HuH-7 (cell line): ENCODE measurements at regions not wholly inside any gene's neighbourhood (a gene's known extent, or its start where the extent isn't known, plus 50 kb on each side); places are given as distances from the start of the nearest gene placed in this dataset.
"Not testable (repeated sequence)": the region's sequence is repeated elsewhere in the genome, so short reads cannot be mapped to it uniquely, and the experiment has no call there.

Source experiments
- DNase-seq: peaks from one replicate; pipeline ENCODE4 v3.0.0; 2011; ENCODE audit warnings: low spot score

DNA sequence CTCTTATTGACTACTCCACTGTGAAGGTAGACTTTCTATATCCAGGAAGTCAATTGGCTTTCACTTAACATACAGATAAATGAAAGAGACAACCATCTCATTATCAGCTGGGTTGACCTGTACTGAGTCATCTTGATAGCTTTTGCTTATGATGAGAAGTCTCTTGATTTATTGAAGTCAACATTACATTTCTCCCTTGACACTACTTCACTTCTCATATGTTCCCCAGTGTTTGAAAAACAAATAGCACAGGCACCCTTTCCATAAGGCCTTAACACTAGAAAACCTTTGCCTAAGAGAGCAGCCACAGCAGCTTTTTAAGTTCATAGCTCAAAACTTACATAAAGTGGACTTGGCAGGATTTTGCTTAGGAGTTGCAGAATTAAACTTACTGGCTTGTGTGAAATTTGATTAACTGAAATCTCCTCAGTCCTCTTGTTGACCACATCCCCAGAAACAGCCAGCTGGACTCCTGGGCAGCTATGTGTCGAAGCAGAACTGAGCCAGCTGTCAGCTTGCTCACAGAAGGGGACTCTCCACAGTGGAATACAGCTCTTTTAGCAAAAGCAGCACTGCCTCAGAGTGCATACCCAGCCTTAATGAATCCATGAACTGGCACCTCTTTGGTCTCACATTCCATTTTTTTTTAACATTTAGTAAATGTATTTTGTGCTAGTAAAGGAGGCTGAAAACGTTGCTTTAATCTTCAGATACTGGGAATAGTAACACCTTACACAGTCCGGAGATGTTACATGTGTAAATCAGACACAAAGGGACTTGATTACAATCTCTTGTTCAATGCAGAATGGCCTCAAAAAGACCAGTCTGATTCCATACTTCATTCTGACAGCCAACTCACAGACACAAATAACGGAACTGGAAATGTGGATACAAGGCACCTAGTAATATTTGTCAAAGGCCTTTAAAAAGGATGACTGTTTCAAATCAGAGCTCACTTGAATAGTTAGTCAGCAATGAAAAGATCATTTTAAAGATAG lies 1532.7 kb downstream of the HACE1 start:
- DNase-seq: no peak

DNA sequence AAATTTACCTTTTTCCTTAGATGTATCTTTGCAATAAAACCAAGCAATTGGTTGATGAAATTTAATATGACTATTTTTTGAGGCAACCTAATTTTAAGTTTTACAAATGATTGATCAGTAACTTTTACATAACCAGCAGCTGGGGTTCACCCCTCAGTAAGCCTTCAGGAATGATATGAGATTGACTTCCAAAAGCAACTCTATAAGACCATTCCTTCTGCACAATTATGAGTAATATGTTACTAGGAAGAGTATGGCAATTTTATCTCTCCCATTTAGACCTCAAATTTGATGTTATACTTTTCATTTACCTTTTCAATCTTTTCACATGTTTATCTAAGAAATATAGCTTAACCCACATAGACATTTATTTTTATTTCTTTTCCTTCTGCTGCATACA lies 1546.3 kb downstream of the HACE1 start:
- DNase-seq: no peak

DNA sequence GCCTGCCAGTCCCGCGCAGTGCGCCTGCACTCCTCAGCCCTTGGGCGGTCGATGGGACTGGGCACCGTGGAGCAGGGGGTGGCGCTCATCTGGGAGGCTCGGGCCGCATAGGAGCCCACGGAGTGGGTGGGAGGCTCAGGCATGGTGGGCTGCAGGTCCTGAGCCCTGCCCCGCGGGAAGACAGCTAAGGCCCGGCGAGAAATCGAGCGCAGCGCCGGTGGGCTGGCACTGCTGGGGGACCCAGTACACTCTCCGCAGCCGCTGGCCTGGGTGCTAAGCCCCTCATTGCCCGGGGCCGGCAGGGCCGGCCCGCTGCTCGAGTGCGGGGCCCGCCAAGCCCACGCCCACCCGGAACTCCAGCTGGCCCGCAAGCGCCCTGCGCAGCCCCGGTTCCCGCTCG lies 1565.3 kb downstream of the HACE1 start:
- DNase-seq: not testable (repeated sequence)

DNA sequence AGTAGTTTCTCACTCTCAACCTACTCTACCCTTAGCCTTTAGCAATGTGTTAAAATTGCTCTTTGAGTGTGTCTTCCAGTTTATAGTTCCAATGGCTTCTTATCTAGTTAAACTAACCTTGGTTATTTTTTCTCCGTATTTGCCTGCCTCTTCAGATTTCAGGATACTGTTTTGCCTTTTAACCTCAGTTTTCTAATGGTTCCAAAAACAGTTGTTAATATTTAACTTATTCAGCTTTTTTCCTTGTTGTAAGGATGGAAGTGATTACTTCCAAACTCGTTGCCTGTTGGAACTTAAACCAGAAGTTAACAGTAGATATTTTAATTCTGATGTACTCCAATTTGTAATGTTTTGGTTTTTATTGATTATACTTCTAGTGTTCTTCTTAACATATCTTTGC lies 1574.9 kb downstream of the HACE1 start:
- DNase-seq: no peak

DNA sequence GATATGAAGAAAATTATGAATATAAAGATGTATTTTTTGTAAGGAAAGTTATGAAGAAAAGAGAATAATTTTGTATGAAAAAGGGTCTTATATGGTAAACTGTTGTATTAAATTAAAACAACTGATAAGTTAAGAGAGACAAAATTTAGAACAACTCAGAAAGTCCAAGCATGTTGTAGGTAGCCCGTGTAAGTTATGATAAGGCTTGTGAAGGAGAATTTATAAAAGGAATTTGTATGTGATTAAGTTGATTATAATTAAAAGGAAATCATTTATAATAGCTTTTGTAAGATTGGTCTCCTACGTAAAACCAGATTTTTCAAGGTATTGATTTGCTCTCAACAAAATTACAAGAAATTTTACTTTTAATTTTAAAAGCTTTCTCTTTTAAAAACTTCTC lies 1579.3 kb downstream of the HACE1 start:
- no peak for DNase-seq

DNA sequence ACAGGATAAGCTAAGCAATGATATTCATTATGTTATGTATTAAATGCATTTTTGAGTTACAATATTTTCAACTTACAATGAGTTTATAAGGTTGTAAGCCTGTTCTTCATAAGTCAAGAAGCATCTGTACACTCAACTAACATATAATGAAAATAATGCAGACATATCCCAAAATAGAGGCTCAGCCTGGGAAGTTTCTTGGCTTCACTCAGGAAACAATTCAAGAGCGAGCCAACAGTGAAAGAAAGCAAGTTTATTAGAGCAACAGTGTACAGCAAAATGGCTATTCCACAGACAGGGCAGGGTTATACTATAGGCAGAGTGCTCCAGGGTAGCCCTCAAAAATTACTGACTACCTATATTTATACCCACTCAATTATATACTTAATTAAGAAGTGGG lies 1581.8 kb downstream of the HACE1 start:
- DNase-seq: no peak

DNA sequence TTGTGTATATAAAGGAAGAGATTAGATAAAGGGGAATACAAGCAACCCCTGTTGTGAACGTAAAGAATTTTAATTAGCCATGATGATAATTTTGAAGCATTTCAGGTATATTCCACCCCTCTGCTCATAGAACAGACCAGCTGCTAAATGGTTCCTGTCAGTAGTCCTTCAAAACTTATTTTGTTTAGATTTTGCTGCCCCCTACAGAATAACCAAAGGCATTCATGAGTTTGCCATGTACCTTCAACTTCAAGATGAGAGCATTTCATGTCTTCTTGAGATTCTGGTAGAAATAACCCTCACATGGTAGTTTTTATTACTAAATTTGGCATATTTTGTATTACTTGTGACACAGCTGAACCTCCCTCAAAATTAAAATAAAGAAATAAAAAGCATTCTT lies 1586.7 kb downstream of the HACE1 start:
- DNase-seq: peak; percentile 15

DNA sequence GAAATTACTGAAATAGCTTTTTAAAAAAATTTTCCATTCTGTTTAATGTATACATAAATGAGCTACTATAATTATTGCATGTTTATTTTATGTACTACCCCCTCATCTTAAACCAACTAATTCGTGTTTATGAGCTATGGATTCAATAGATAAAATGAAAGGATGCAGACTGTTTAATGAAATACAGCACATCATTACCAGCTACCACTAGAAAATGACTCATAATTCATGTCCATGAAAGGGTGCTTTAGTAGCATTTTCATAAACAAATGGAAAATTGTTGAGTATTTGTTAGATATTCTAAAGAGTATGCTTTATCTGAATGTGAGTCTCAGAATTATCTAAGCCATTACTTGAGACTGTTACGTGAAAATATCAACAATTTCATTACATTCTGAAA lies 1590.1 kb downstream of the HACE1 start:
- DNase-seq: no peak

DNA sequence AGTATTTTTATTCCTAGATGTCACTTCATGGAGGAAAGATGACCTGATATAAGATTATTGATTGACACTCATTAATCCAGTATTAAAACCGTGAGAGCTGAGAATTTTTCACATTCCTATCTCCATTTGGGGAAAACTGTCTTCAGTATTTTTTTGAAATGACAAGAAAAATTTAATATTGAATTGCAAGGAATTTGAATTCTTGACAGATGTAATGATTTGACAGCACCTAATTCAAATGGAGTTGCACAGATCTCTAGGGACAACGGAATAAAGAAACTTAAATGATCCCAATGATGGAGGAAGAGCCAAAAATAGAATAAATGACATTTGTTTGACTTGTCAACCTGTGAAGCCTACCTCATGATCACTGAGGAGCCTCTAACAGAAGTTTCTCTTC lies 1591.4 kb downstream of the HACE1 start:
- no peak for DNase-seq

DNA sequence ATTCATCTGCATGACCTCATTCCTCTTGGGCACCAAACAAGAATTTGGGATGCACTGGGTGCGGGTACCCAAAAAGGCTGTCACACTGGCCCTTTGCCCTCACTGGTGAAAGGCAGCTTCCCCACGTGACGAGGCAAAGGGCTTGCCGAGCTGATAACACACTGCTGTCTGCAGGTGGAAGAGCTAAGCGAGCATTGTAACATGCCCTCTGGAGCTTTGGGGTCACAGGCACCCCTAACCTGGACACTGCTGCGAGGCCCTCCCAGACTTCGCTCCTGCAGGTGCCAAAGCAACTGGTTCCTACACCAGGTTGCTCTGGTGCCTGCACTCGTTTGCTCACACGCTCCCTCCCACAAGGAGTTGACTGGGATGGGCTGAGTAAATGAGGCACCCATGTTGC lies 1595.7 kb downstream of the HACE1 start:
- no peak for DNase-seq

DNA sequence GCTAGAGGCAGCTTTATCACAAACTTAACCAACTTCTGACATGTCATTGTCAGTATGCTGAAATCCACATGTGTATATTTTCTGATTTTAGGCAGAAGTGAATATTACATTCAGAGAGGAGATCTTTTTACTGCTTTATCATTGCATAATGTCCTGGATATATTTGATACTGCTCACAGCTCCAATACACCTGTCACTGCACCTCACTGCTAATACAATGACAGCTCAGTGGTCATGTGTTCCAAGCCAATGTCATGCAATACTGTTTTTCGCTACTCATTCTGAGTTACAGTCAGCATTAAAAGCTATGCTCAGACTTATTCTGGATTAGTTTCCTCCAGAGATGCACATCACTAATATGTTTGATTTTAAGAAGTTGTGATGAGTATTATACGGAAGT lies 1604.6 kb downstream of the HACE1 start:
- DNase-seq: no peak

DNA sequence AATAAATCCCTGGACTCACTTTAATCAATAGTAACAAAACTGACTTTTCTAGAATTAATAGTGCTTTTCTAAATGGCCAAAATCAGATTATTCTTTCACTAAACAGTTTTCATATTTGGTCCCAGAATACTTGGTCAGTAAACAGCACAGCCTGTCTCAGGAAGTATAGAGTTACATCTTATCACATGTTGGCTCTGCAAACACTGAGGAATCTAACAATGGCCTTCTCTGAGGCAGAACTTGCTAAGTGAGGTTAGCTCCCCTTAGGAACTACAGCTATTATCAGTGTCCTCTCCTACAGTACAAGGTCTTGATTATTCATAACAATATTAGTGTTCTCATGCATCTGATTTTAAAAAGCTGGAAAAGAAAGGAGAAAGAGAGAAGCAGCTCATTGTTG lies 1622.8 kb downstream of the HACE1 start:
- peak; percentile 5 for DNase-seq

DNA sequence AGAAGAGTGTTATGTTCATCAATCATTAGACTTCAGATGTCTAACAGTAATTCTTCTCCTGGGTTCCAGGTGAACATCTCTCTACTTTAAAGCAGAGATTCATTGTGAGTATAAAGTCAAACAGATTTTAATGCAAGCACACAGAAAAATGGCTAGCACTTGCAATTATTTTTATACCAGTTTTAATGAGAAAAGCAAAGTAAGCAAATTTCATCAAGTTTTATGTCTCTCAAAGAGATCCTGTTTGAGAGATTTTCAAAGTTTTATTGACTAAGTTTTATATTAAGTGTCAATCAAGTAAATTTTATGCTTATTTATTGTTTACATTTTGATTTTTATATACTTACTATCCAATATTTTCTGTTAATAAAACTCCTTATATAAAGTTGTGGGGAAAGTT lies 1628.5 kb downstream of the HACE1 start:
- DNase-seq: no peak

DNA sequence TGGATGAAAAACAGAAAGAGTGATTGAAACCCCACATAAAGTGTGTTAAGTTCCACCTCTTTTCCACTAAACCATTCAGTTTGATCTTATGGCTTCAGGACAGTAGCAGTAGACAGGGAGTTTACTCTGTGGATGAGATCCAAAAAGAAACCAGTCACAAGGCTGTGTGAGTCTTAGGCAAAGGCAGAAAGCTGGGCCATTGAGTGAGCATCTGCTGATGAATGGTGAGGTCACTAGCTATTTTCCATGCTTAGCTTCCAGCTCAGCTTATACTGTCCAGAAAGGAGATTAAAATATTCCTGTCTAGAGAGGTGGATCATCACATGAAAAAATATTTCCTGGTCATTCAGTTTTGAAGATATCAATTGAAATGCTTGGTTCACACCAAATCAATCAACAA lies 1643.9 kb downstream of the HACE1 start:
- DNase-seq: no peak

DNA sequence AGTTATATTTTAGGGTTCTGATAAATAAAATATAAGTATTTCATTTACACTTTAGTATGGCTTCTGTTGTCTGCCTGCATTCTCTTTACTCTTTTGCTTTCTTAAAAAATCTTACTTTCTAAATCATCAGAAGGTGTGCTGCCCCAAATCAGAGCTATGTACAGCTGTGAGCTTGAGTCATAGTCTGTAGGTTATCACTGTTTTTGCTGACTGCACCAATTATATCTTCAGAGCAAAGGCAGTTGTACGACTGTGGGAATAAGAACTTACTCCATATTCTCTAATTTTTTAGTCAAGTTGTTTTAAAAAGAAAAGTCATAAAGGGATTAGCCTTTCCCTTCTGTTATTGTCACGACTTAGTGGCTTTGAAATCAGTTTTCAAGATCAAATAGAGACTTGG lies 1649.0 kb downstream of the HACE1 start:
- DNase-seq: no peak

DNA sequence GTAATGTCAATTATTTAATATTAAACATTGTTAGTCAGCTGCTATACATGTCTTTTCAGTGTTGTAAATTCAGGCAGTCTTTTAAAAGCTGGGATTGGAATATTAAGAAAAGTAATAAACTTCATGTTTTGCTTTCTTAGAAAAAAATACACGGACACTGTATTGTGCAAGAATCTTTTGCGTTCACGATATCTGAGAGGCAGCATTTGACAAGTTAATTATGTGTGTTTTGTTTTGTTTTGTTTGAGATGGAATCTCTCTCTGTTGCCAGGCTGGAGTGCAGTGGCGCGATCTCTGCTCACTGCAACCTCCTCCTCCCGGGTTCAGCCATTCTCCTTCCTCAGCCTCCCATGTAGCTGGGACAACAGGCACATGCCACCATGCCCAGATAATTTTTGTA lies 1661.3 kb downstream of the HACE1 start:
- no peak for DNase-seq

DNA sequence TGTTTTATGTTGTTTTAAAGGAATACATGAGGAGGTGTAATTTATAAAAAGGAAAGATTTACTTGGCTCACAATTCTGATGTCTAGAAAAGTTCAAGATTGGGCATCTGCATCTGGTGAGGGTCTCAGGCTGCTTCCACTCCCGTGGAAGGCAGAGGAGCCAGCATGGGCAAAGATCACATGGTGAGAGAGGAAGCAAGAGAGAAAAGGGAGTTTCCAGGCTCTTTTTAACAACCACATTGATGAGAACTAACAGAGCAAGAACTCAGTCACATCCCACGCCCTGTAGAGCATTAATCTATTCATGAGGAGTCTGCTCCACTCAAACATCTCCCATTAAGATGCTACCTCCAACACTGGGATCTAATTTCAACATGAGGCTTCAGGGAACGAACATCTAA lies 1666.3 kb downstream of the HACE1 start:
- DNase-seq: no peak

DNA sequence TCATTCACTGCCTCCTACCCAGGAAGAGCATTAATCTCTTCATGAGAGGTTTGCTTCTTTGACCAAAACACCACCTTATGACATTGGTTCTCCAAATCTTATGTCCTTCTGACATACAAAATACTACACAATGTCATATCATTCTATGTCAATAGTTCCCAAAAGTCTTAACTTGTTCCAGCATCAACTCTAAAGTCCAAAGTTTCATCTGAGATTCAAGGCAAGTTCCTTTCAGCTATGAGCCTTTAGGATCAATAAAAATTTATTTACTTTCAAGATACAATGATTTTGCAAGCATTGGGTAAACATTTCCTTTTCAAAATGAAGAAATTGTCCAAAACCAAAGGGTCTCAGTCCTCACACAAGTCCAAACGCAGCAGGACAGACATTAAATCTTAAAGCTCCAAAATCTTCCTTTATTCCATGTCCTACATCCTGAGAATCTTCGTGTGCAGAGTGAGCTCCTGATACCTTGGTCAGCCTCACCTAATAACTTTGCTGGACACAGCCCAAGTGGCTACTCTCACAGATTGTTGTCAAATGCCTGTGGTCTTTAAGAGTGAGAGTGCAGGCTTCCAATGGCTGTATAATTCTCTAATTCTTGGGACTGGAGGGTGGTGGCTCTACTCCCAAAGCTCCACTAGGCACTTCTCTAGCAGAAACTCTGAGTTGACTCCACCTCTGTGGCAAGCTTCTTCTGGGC lies 1668.2 kb downstream of the HACE1 start:
- DNase-seq: no peak

DNA sequence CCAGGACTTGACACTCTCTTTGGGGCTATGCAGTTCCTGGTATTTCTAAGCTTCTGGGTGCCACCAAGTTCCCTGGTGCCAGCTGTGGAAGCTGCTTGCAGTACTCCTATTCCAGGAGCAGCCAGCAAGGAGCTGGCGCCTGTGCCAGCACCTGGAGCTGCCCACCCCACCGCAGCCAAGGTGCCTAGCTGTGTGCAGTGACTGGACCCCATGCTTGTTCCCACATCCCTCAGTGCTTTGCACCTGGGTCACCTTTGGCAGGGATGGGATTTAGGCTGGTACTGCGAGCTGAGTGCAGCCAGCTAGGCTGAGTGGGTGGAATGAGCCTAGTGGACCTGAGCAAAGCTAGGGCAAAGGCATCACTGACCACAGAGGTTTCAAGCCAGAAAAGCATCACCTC lies 1674.9 kb downstream of the HACE1 start:
- DNase-seq: no peak

DNA sequence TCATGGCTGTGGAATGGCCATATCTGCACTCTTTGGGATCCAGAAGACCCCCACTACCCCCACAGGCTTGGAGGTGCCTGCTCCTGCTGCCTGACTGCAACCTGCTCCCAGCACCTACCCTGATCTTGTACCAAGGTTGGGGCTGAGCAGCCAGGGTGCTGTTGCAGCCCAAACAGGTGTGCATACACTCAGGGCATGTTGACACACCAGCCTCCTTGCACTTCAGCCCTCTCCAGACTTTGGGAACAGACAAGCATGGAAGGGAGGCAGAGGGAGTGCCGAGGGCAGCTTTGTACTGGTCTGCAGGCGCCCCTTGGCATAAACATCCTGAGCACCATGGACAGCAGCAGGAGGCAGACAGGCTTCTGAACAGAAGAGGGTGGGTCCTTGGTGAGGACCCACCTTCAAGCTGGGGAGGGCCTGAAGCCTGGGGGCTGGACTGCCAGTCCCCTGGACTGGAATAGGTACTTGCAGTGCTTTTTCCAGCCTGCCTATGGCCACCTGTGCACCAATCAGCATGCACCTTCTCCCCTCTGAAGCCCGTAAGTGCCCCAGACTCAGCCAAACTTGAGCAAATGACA lies 1675.8 kb downstream of the HACE1 start:
- no peak for DNase-seq

DNA sequence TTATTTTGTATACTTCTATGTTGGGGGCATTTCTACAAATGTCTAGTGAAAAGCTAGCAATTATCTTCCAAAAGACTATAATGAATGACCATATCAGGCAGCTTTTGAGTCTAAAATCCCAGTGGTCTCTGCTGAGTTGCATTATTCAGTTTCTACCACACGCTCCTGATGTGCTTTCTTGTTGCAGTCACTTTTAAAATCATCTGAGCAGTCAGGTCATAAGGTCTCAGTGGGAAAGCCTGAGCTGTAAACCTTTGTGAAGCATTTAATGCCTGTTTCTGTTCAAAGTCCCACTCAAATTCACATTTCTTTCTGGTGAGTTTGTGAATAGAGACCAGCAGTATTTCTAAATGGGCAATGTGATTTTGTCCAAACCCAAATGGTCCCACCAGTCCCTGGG lies 1681.5 kb downstream of the HACE1 start:
- DNase-seq: no peak

DNA sequence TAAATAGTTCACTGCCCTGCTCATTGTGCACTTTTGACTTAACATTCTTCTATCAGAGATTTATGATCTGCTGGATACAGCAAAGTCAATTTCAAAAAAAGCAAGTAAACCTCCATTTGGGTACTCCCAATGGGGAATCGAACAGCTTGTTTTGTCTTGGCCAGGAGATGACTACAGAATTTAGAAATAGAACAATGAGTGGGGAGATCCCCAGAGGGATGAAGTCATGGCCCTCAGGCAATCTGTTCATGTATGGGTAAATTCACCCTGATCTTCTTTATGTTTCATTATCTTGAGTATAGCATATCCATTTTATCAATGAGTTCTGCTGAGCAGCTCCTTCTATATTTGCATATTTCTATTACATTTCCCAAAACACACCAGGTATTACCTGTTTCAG lies 1681.9 kb downstream of the HACE1 start:
- DNase-seq: no peak

DNA sequence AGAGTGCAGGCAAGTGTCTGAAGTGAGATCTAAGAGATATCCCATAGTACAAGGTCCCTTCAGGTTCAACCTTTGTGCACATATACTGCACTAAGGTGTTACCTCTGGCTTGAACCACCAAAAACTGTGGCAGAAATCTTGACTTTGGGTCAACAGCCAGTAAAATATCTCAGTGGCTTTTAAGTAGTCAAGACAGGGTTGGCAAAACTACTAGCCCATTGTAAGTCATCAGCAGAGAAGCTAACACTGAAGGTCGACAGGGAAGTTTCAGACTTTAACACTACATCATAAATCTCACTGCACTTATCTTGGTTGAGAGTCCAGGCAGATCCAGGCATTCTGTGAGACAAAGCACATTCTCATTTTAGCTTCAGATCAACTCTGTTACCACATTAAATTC lies 1684.7 kb downstream of the HACE1 start:
- DNase-seq: no peak
